NCI-H1436 (cell line): ENCODE measurements at regions not wholly inside any gene's neighbourhood (a gene's known extent, or its start where the extent isn't known, plus 50 kb on each side); places are given as distances from the start of the nearest gene placed in this dataset.
A peak's percentile ranks its signal among the peaks of the same experiment; 100 is the strongest.

Source experiments
- DNase-seq: peaks from one replicate; lab custom pipeline; 2025; lab: John Stamatoyannopoulos, UW

- DNase-seq = no peak
These were observed 466.1 kb upstream of the LINC00305 start for GRCh38 chr18:64615021-64615420.

- DNase-seq = no peak
These were observed 465.6 kb upstream of the LINC00305 start for GRCh38 chr18:64614446-64614845.

GRCh38 chr18:64592246-64592645, 443.4 kb upstream of the LINC00305 start:
- DNase-seq = no peak

GRCh38 chr18:64589000-64589399, 440.1 kb upstream of the LINC00305 start:
- DNase-seq = no peak

- no peak for DNase-seq
These were observed 417.6 kb upstream of the LINC00305 start for GRCh38 chr18:64566456-64566855.

GRCh38 chr18:64562651-64563050, 413.8 kb upstream of the LINC00305 start:
- DNase-seq = no peak

GRCh38 chr18:64546451-64546850, 397.6 kb upstream of the LINC00305 start:
- no peak for DNase-seq

GRCh38 chr18:64539847-64540246, 391.0 kb upstream of the LINC00305 start:
- DNase-seq = no peak

- no peak for DNase-seq
These were observed 379.8 kb upstream of the LINC00305 start for GRCh38 chr18:64528646-64529045.

GRCh38 chr18:64519201-64519600, 370.3 kb upstream of the LINC00305 start:
- no peak for DNase-seq

GRCh38 chr18:64518191-64518590, 369.3 kb upstream of the LINC00305 start:
- no peak for DNase-seq

- no peak for DNase-seq
These were observed 364.5 kb upstream of the LINC00305 start for GRCh38 chr18:64513401-64513800.

GRCh38 chr18:64490207-64490606, 341.3 kb upstream of the LINC00305 start:
- DNase-seq = no peak

- no peak for DNase-seq
These were observed 339.8 kb upstream of the LINC00305 start for GRCh38 chr18:64488698-64489097.

- DNase-seq = no peak
These were observed 325.9 kb upstream of the LINC00305 start for GRCh38 chr18:64474773-64475172.

- no peak for DNase-seq
These were observed 325.4 kb upstream of the LINC00305 start for GRCh38 chr18:64474255-64474654.

- DNase-seq = no peak
These were observed 300.5 kb upstream of the LINC00305 start for GRCh38 chr18:64449434-64449833.

- DNase-seq = no peak
These were observed 295.9 kb upstream of the LINC00305 start for GRCh38 chr18:64444819-64445218.

- DNase-seq = no peak
These were observed 289.3 kb upstream of the LINC00305 start for GRCh38 chr18:64438178-64438577.

GRCh38 chr18:64436111-64436510, 287.2 kb upstream of the LINC00305 start:
- DNase-seq = no peak

GRCh38 chr18:64419156-64419555, 270.3 kb upstream of the LINC00305 start:
- DNase-seq = no peak

- DNase-seq = no peak
These were observed 268.1 kb upstream of the LINC00305 start for GRCh38 chr18:64416990-64417389.

- no peak for DNase-seq
These were observed 266.3 kb upstream of the LINC00305 start for GRCh38 chr18:64415218-64415617.

- no peak for DNase-seq
These were observed 261.8 kb upstream of the LINC00305 start for GRCh38 chr18:64410685-64411084.

- peak; percentile 8 for DNase-seq
These were observed 260.6 kb upstream of the LINC00305 start for GRCh38 chr18:64409511-64409910.
